SK-N-SH (cell line): ENCODE measurements at regions not wholly inside any gene's neighbourhood (a gene's known extent, or its start where the extent isn't known, plus 50 kb on each side); places are given as distances from the start of the nearest gene placed in this dataset.

Source experiments
- CTCF ChIA-PET: fragments of 300-600, 350-600 bp; formaldehyde crosslinking; extraction: SDS; loops from one replicate; lab custom pipeline; 2021; lab: Yijun Ruan, JAX
- POLR2A ChIA-PET: fragments of 350-600 bp; sonication (Branson Sonifier 250); formaldehyde crosslinking; extraction: SDS; loops from one replicate; lab custom pipeline; 2020; ENCODE audit warnings: antibody characterized with exemption, inconsistent platforms; lab: Yijun Ruan, JAX
- DNase-seq: peaks from one replicate; pipeline ENCODE4 v3.0.0; 2012
- H2AFZ ChIP-seq: fragments of 200-600 bp; sonication (generic); 2 replicates; pipeline ENCODE4 v1.8.1; 2016; ENCODE audit warnings: antibody characterized with exemption, mild to moderate bottlenecking, low read depth
- H3F3A ChIP-seq: fragments of 200-600 bp; sonication (generic); replicated peaks from 2 replicates; pipeline ENCODE3; 2016; ENCODE audit warnings: antibody characterized with exemption, mild to moderate bottlenecking; ENCODE audit not compliant: insufficient read depth
- H3K27ac ChIP-seq, 2 experiments: fragments of 200-500 bp in 1 of 2; fragments of 200-600 bp in 1 of 2; sonication (Bioruptor generic) in 1 of 2; sonication (generic), shearing (Covaris generic) in 1 of 2; 2 replicates each; pipeline versions ENCODE4 v1.5.1 to v1.6.1; 2014 to 2016; ENCODE audit warnings: low read depth in 2 of 2, inconsistent platforms in 1 of 2, low read length in 1 of 2, mild to moderate bottlenecking in 1 of 2, mixed read lengths in 1 of 2
- H3K27me3 ChIP-seq: fragments of 200-600 bp; sonication (generic), shearing (Covaris generic); 2 replicates; pipeline ENCODE4 v1.6.1; 2016; ENCODE audit warnings: mixed run types; ENCODE audit not compliant: insufficient read depth
- H3K36me3 ChIP-seq, 2 experiments: fragments of 200-500 bp in 1 of 2; fragments of 200-600 bp in 1 of 2; sonication (Bioruptor generic) in 1 of 2; sonication (generic) in 1 of 2; replicated peaks in 1 of 2; 2 replicates each; pipeline versions ENCODE3 to v1.5.1; 2014 to 2016; ENCODE audit warnings: low read length in 1 of 2, mild to moderate bottlenecking in 1 of 2; ENCODE audit not compliant: insufficient read depth in 2 of 2, control insufficient read depth in 1 of 2
- H3K4me1 ChIP-seq, 2 experiments: fragments of 200-500 bp in 1 of 2; fragments of 200-600 bp in 1 of 2; sonication (Bioruptor generic) in 1 of 2; sonication (generic), shearing (Covaris generic) in 1 of 2; 2 replicates each; pipeline versions ENCODE4 v1.5.1 to v1.6.1; 2014 to 2016; ENCODE audit warnings: low read depth in 1 of 2, low read length in 1 of 2, mixed run types in 1 of 2; ENCODE audit not compliant: insufficient read depth in 2 of 2, control insufficient read depth in 1 of 2
- H3K4me2 ChIP-seq: fragments of 200-600 bp; sonication (generic), shearing (Covaris generic); 2 replicates; pipeline ENCODE4 v1.6.1; 2017; ENCODE audit warnings: mixed run types
- H3K4me3 ChIP-seq, 2 experiments: fragments of 200-500 bp in 1 of 2; fragments of 200-600 bp in 1 of 2; sonication (Bioruptor generic) in 1 of 2; sonication (generic), shearing (Covaris generic) in 1 of 2; 2 replicates each; pipeline versions ENCODE4 v1.5.1 to v1.8.1; 2014 to 2016; ENCODE audit warnings: low read depth in 2 of 2, inconsistent platforms in 1 of 2, low read length in 1 of 2, mild to moderate bottlenecking in 1 of 2, mixed read lengths in 1 of 2, moderate library complexity in 1 of 2
- H3K79me2 ChIP-seq: fragments of 200-600 bp; sonication (generic); 2 replicates; pipeline ENCODE4 v1.8.1; 2017; ENCODE audit warnings: mild to moderate bottlenecking; ENCODE audit not compliant: insufficient read depth
- H3K9ac ChIP-seq: fragments of 200-600 bp; sonication (generic); 2 replicates; pipeline ENCODE4 v1.6.1; 2017; ENCODE audit warnings: mixed run types
- H3K9me2 ChIP-seq: fragments of 200-600 bp; sonication (generic); 2 replicates; pipeline ENCODE4 v1.6.1; 2017; ENCODE audit warnings: mixed run types
- H3K9me3 ChIP-seq: fragments of 200-600 bp; sonication (generic); 2 replicates; pipeline ENCODE4 v1.6.1; 2017; ENCODE audit warnings: mixed run types, mild to moderate bottlenecking, moderate library complexity
- H4K20me1 ChIP-seq: fragments of 200-600 bp; sonication (generic); 2 replicates; pipeline ENCODE4 v1.6.1; 2017; ENCODE audit warnings: mild to moderate bottlenecking, mixed run types; ENCODE audit not compliant: insufficient read depth
- EP300 ChIP-seq, 2 experiments: IDR thresholded peaks; 2 replicates each; pipeline versions ENCODE4 v1.4.0 to v1.6.1; 2012; ENCODE audit warnings: borderline replicate concordance in 1 of 2, low read depth in 1 of 2, low read length in 1 of 2
- FOXM1 ChIP-seq: IDR thresholded peaks from 2 replicates; pipeline ENCODE4 v1.4.0; 2012; ENCODE audit warnings: low read depth, mild to moderate bottlenecking
- GATA2 ChIP-seq: sonication (generic); formaldehyde crosslinking; IDR thresholded peaks from 2 replicates; pipeline ENCODE4 v1.5.0; 2020; ENCODE audit warnings: mild to moderate bottlenecking, missing genetic modification reagents
- JUND ChIP-seq: IDR thresholded peaks from 2 replicates; pipeline ENCODE4 v1.4.0; 2012
- MAX ChIP-seq: IDR thresholded peaks from 2 replicates; pipeline ENCODE4 v1.4.0; 2012; ENCODE audit warnings: low read depth
- NFIC ChIP-seq: IDR thresholded peaks from 2 replicates; pipeline ENCODE4 v1.4.0; 2012; ENCODE audit warnings: borderline replicate concordance
- NRF1 ChIP-seq: IDR thresholded peaks from 2 replicates; pipeline ENCODE4 v1.6.1; 2012; ENCODE audit warnings: low read depth, mild to moderate bottlenecking, low read length
- PBX3 ChIP-seq: IDR thresholded peaks from 2 replicates; pipeline ENCODE4; 2012
- POLR2AphosphoS5 ChIP-seq: IDR thresholded peaks from 2 replicates; pipeline ENCODE4 v1.6.1; 2012; ENCODE audit warnings: low read depth, low read length
- RFX5 ChIP-seq: IDR thresholded peaks from 2 replicates; pipeline ENCODE4 v1.6.1; 2012; ENCODE audit warnings: mild to moderate bottlenecking, improper control_type of control experiment, low read length
- SIN3A ChIP-seq: IDR thresholded peaks from 2 replicates; pipeline ENCODE4 v1.6.1; 2012; ENCODE audit warnings: low read depth, mild to moderate bottlenecking, low read length, moderate library complexity, borderline replicate concordance
- SMC3 ChIP-seq: IDR thresholded peaks from 2 replicates; pipeline ENCODE4 v1.6.1; 2012; ENCODE audit warnings: low read depth, low read length, improper control_type of control experiment
- TAF1 ChIP-seq: IDR thresholded peaks from 2 replicates; pipeline ENCODE4 v1.6.1; 2012; ENCODE audit warnings: low read depth, mild to moderate bottlenecking, low read length, moderate library complexity, borderline replicate concordance
- USF1 ChIP-seq: IDR thresholded peaks from 2 replicates; pipeline ENCODE4 v1.4.0; 2012; ENCODE audit warnings: low read depth, borderline replicate concordance
- USF2 ChIP-seq: fragments of 150-350 bp; IDR thresholded peaks from 2 replicates; pipeline ENCODE4 v1.6.1; 2017; ENCODE audit warnings: antibody characterized with exemption, low read length, low read depth, borderline replicate concordance
- YY1 ChIP-seq: IDR thresholded peaks from 2 replicates; pipeline ENCODE4 v1.4.0; 2012; ENCODE audit warnings: low read depth, mild to moderate bottlenecking
- ZBTB33 ChIP-seq: IDR thresholded peaks from 2 replicates; pipeline ENCODE4 v1.4.0; 2012; ENCODE audit warnings: low read depth, borderline replicate concordance
- WGBS: methylation state at CpG from one replicate; pipeline ENCODE4 v1.1.6; 2017; ENCODE audit warnings: low lambda C conversion rate; 5-methylcytosine and 5-hydroxymethylcytosine counted together

- POLR2A ChIA-PET, result no interaction called here
- Histone ChIP-seq H3K4me1 (no peaks in the 10 kb centered on the region), H3K4me2 (no peak overlapping the region), H3K79me2 (no peaks in the 10 kb centered on the region), H2AFZ (no peak overlapping the region), H3F3A (no peaks in the 10 kb centered on the region), H4K20me1 (no peaks in the 10 kb centered on the region), H3K9me3 (no peaks in the 10 kb centered on the region), H3K9ac (no peak overlapping the region), H3K27ac (no peak overlapping the region), H3K27me3 (no peaks in the 10 kb centered on the region), H3K9me2 (no peaks in the 10 kb centered on the region), H3K36me3 (no peaks in the 10 kb centered on the region), H3K4me3 (no peak overlapping the region)
- 6% methylated on average over 2 of the region's 2 CpGs for WGBS
- no peak for TF ChIP-seq GATA2
- TF ChIP-seq SMC3, result no peak
- TF ChIP-seq SIN3A, result no peak
- no peak for TF ChIP-seq RFX5
- no peak for TF ChIP-seq ZBTB33
- TF ChIP-seq USF1, result no peak
- no peak for TF ChIP-seq TAF1
- TF ChIP-seq NRF1, result no peak
- TF ChIP-seq PBX3, result no peak
- TF ChIP-seq MAX, result no peak
- no peak for TF ChIP-seq NFIC
- TF ChIP-seq EP300 (IDR thresholded peaks at IDR 0.05; ENCODE audit: borderline replicate concordance in 1 of 2, low read depth in 1 of 2, low read length in 1 of 2), result no peak
- TF ChIP-seq FOXM1, result no peak
- no peak for TF ChIP-seq USF2
- TF ChIP-seq YY1, result no peak
- TF ChIP-seq POLR2AphosphoS5, result no peak
- no peak for TF ChIP-seq JUND
- CTCF ChIA-PET, result no interaction called here
- no peak for DNase-seq
Observed at GRCh38 chr2:147223553-147224060, 621.2 kb upstream of the ACVR2A start.
